ENCODE measurements at regions not wholly inside any gene's neighbourhood (a gene's known extent, or its start where the extent isn't known, plus 50 kb on each side); places are given as distances from the start of the nearest gene placed in this dataset.

- Histone ChIP-seq H3K79me1 (ENCODE audit: low read depth, low read length) (no peaks in the 10 kb centered on the region), H2BK120ac (replicated peaks; ENCODE audit: low read depth, low read length) (no peak overlapping the region), H3K4me1 (replicated peaks in 1 of 4; ENCODE audit: control insufficient read depth in 3 of 4, insufficient read depth in 4 of 4, low read length in 3 of 4) (no peaks in the 10 kb centered on the region), H3K9me3 (ENCODE audit: insufficient read depth in 2 of 2, low read depth in 1 of 2, low read length in 1 of 2) (no peaks in the 10 kb centered on the region), H3K27me3 (replicated peaks in 1 of 4; ENCODE audit: control insufficient read depth in 3 of 4, extremely low read depth in 1 of 4, insufficient read depth in 3 of 4, low read length in 3 of 4) (no peaks in the 10 kb centered on the region; a peak in 1 of 7 replicates), H2BK5ac (ENCODE audit: low read depth, low read length) (no peak overlapping the region), H3K23me2 (ENCODE audit: low read depth, low read length) (no peaks in the 10 kb centered on the region), H4K20me1 (replicated peaks in 1 of 2; ENCODE audit: control insufficient read depth in 1 of 2, insufficient read depth in 2 of 2, low read length in 2 of 2) (no peaks in the 10 kb centered on the region), H2BK20ac (ENCODE audit: low read length) (no peak overlapping the region), H3K4ac (replicated peaks; ENCODE audit: insufficient read length, low read depth, low read length) (no peak overlapping the region), H3K9ac (replicated peaks in 1 of 4; ENCODE audit: extremely low read depth in 1 of 4, low read depth in 3 of 4, low read length in 3 of 4) (no peak overlapping the region), H2BK12ac (ENCODE audit: low read depth, low read length) (no peak overlapping the region), H4K5ac (ENCODE audit: insufficient read length, low read depth, low read length) (no peak overlapping the region), H3K56ac (replicated peaks; ENCODE audit: insufficient read length, low read depth, low read length) (no peak overlapping the region), H3K23ac (ENCODE audit: insufficient read length) (no peak overlapping the region), H3K4me3 (ENCODE audit: extremely low read depth in 1 of 4, insufficient read depth in 2 of 4, low read depth in 3 of 4, low read length in 4 of 4) (no peak overlapping the region), H3K27ac (ENCODE audit: low read depth, low read length) (no peak overlapping the region), H2AFZ (ENCODE audit: low read length) (no peak overlapping the region), H4K91ac (replicated peaks; ENCODE audit: insufficient read length, low read length) (no peak overlapping the region), H3K79me2 (ENCODE audit: control insufficient read depth in 1 of 2, insufficient read depth in 2 of 2, low read length in 2 of 2) (no peaks in the 10 kb centered on the region), H4K8ac (ENCODE audit: extremely low read depth, insufficient read depth, low read length) (no peak overlapping the region), H3K36me3 (ENCODE audit: control insufficient read depth in 2 of 4, insufficient read depth in 4 of 4, low read length in 3 of 4) (no peaks in the 10 kb centered on the region), H2BK15ac (ENCODE audit: low read length) (no peak overlapping the region), H3K18ac (ENCODE audit: extremely low read depth, low read length) (no peak overlapping the region), H3K14ac (ENCODE audit: insufficient read length) (no peak overlapping the region), H3K4me2 (ENCODE audit: insufficient read depth in 1 of 2, low read depth in 2 of 2, low read length in 2 of 2) (no peak overlapping the region), H2AK5ac (ENCODE audit: low read depth, low read length) (no peak overlapping the region)
- no peak for TF ChIP-seq ATF3 (IDR thresholded peaks at IDR 0.05; ENCODE audit: insufficient read depth, low read depth, low read length)
- TF ChIP-seq, protein P1, sequence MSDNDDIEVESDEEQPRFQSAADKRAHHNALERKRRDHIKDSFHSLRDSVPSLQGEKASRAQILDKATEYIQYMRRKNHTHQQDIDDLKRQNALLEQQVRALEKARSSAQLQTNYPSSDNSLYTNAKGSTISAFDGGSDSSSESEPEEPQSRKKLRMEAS (IDR thresholded peaks at IDR 0.05), result no peak
- ChIA-PET POLR2A (ENCODE audit: partially characterized antibody) (no interaction called here), CTCF (ENCODE audit: partially characterized antibody) (interaction anchor here (1.1 kb wide), 1 partner anchor 8 kb away, joined by 3 read pairs; no protein-coding TSS in a partner anchor)
- no peak for DNase-seq (ENCODE audit: low read depth in 1 of 2, low spot score in 2 of 2)
- FAIRE-seq, result no peak
- WGBS, 2 experiments (ENCODE audit: extremely low coverage in 1 of 2, insufficient coverage in 1 of 2, insufficient read length in 1 of 2, insufficient replicate concordance in 2 of 2, low coverage in 1 of 2, low lambda C conversion rate in 2 of 2, missing lambda C conversion rate in 1 of 2), result 80% methylated on average over 4 of the region's 4 CpGs; no CpG with 5 or more reads in 1 of the 2 experiments
Observed at GRCh38 chr18:51884039-51884438, 456.0 kb upstream of the DCC start.
